COLO668 (cell line): ENCODE measurements at regions not wholly inside any gene's neighbourhood (a gene's known extent, or its start where the extent isn't known, plus 50 kb on each side); places are given as distances from the start of the nearest gene placed in this dataset.
"Not testable (repeated sequence)": the region's sequence is repeated elsewhere in the genome, so short reads cannot be mapped to it uniquely, and the experiment has no call there.

Source experiments
- DNase-seq: peaks from one replicate; lab custom pipeline; 2025; ENCODE audit not compliant: unreplicated experiment; lab: John Stamatoyannopoulos, UW

- not testable (repeated sequence) for DNase-seq
These were observed 134.1 kb upstream of the BOD1L1 start for GRCh38 chr4:13761581-13761980.

GRCh38 chr4:13762130-13762529, 134.6 kb upstream of the BOD1L1 start:
- DNase-seq: no peak

GRCh38 chr4:13763707-13764106, 136.2 kb upstream of the BOD1L1 start:
- DNase-seq: no peak

GRCh38 chr4:13765539-13765938, 138.0 kb upstream of the BOD1L1 start:
- no peak for DNase-seq

GRCh38 chr4:13766761-13767540, 139.4 kb upstream of the BOD1L1 start:
- no peak for DNase-seq

DNA sequence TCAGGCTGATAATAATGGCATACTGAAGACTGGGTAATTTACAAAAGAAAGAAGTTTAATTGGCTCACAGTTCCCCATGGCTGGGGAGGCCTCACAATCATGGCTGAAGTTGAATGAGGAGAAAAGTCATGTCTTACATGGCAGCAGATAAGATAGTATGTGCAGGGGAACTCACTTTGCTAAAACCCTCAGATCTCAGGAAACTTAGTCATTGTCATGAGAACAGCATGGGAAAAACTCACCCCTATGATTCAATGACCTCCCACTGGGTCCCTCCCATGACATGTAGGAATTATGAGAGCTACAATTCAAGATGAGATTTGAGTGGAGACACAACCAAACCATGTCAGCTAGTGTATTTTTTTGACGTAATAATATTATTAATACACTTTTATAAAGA, 149.8 kb upstream of the BOD1L1 start:
- no peak for DNase-seq

GRCh38 chr4:13778367-13778766, 150.8 kb upstream of the BOD1L1 start:
- DNase-seq: no peak

- DNase-seq: no peak
These were observed 154.7 kb upstream of the BOD1L1 start for GRCh38 chr4:13782231-13782630.

GRCh38 chr4:13783800-13784411, 156.4 kb upstream of the BOD1L1 start:
- DNase-seq: no peak

GRCh38 chr4:13793020-13793710, 165.6 kb upstream of the BOD1L1 start:
- no peak for DNase-seq

DNA sequence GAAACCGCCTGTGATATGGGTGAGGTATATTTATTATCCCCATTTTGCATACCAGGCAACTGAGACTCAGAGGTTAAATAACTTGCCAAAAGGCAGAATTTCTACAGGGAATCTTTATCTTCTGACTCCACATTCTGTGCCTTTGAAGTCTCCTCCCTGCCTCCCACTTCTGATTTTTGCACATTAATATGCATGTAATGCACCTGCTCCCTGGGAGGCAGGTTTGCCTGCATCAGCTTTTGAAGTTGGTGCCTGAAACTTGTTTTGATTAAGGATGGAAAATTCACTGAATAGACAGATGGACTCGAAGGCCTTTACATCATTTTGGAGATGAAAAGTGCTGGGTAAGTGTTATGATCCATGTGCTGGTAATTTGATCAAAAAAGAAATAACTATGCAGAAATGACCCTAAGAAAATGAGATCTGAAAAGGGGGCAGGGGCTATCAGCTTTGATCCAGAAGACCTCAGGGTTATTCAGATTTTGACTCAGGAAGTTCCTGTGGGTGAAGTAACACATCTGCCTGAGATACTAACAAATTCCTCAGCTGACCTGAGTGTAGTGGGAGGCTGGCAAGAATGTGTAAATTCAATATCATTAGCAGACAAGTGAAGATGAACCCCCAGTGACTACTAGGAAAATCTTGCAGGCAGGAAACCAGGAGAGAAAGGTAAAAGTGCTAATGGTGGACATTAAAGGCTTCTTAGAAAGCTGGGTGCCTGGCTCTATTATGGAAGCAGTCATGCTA, 167.5 kb upstream of the BOD1L1 start:
- no peak for DNase-seq

- no peak for DNase-seq
These were observed 169.5 kb upstream of the BOD1L1 start for GRCh38 chr4:13797061-13797460.

DNA sequence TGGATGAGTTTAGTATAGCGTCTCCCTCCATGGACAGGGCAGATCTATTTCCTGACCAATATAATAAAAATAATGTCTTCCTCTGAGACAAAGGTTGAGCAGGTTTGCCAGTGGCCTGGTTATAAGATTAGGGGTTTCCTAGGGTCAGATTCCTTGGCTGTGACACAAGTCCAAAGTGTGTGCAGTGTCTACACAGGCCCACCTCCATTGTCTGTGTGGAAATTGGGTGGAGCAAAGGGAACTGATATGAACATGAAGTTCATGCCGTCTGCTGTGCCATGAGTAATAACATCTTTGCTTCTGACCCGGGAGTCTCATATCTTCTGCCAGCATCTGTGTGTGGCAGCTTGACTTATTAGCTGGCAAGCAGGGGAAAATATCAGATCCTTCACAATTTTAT, 187.7 kb upstream of the BOD1L1 start:
- DNase-seq: no peak

DNA sequence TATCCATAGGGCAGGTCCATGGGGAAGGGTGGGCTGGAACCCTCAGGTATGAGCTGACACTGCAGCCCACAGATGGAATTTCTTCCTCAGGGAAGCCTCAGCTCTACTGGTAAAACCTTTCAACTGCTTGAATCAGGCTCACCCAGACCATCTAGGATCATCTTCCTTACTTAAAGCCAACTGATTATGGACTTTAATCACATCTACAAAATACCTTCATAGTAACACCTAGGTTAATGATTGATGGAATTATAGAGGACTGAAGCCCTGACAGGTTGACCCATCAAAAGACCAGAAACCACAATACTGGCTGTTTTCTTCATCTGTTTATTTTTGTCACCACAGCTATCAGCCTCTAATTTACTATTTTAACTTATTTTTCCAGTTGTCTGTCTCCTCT, 188.9 kb upstream of the BOD1L1 start:
- no peak for DNase-seq

DNA sequence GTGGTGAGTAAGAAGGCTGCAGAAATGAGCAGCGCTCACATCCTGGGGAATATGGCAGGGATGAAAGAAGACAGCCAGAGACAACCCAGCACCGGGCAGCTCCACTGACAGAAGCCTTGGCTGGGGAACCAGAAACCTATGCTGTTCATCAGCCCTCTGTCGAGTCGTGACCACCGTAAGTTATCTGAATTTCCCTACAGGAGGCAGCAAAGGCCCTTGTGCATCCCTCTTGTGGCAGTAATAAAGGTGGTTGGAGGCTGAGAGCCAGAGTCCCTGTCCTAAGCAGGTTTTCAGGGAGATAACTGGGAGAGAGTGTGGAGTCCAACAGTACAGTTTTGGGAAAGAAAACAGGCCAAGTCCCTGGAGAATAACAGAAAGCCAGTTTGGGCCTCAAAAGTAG, 194.0 kb upstream of the BOD1L1 start:
- DNase-seq: no peak

- DNase-seq: not testable (repeated sequence)
These were observed 198.3 kb upstream of the BOD1L1 start for GRCh38 chr4:13825822-13826221.

GRCh38 chr4:13829457-13829856, 201.9 kb upstream of the BOD1L1 start:
- DNase-seq: no peak

DNA sequence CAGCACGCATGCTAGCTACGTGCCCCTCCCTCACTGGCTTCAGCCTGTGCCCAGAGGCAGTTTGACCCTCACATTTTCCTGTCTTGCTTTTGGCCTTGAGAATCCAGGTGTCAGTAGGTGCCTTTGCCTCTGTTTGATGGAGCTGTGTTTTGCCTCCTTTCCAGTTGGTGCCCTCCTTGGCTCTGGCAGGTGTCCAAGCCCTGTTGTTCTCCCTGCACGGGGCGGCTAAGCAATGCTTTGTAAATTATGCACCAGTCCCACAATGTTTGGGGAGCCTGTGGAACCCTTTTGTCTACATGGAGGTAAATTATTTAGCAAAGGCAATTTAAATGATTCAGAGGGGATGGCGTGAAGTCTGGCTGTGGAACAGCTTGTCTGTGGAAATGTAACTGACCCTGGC, 202.9 kb upstream of the BOD1L1 start:
- peak; percentile 16 for DNase-seq

DNA sequence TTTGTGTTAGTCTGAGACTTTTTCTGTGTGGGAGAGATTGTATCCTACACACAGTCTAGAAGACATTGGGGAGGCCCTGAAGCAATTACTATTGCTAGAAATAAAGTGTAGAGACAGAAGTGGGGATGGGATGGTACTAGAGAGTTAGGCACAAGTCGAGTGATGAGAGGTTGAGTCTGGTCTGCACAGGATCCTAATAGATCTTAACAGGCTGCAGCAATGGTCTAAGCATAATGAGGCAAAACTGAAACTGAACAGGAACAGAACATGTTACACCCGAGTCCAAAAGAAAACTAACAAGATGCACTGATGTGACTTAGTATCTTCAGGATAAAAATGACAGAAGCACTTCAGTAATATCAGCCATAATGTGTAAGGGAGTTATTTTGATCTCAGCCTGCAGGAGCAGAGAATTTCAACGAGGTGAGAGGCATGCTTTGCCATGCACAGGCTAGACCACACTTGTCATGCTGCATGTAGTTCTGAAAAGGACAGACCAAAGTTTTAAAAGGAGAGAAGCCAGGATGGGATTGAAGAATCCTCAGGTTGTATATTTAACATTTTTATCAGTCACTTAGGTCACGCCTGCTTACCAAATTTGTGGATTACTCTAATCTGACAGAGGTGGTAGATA, 205.8 kb upstream of the BOD1L1 start:
- no peak for DNase-seq

DNA sequence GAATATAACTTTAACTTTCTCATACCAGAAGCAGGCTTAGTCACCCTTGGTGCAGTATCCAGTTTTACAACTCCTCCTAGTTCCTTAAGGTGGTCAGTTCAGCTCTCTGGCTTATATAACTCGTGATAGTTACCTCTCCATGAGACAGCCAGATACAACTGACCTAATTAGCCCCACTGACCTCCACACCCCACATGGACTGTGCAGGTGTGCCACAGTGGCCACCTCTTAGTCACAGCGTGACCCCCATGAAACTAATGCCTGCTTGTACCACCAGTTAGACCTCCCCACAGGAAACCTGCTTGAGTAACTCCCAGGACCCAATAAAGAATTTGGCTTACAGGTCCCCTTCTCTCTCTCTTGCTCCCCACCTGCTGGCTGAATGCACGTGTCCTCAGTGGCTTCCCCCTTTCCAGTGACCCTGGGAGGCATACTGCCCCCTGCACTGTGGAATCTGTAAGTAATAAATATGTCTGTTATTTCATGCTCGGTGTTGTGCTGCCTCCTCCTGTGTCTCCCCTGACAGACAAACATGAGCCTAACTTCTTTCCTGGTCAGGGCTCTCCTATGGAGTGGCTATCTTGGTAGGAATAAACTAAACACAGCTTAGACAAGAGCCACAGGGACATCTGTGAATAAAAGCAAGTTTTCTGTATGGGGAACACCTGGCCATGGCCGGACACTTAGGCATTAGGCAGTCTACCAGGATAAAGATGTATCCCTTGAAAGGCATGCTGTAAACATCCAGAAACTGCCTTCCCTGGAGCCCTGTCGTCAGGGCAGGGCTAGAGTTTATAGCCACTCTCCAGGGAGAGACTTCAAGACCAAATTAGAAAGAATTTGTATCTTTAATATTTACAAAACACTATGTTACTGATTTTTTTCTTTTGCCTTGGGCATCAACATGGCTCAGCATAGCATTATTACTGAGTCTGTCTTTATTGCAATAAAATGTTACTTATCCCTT, 209.7 kb upstream of the BOD1L1 start:
- no peak for DNase-seq
